SK-N-SH (cell line): ENCODE measurements at regions not wholly inside any gene's neighbourhood (a gene's known extent, or its start where the extent isn't known, plus 50 kb on each side); places are given as distances from the start of the nearest gene placed in this dataset.

Experiments
- CTCF ChIA-PET: fragments of 300-600, 350-600 bp; formaldehyde crosslinking; extraction: SDS; loops from one replicate; lab custom pipeline; 2021; lab: Yijun Ruan, JAX
- POLR2A ChIA-PET: fragments of 350-600 bp; sonication (Branson Sonifier 250); formaldehyde crosslinking; extraction: SDS; loops from one replicate; lab custom pipeline; 2020; ENCODE audit warnings: antibody characterized with exemption, inconsistent platforms; lab: Yijun Ruan, JAX
- DNase-seq: peaks from one replicate; pipeline ENCODE4 v3.0.0; 2012
- H2AFZ ChIP-seq: fragments of 200-600 bp; sonication (generic); 2 replicates; pipeline ENCODE4 v1.8.1; 2016; ENCODE audit warnings: antibody characterized with exemption, mild to moderate bottlenecking, low read depth
- H3F3A ChIP-seq: fragments of 200-600 bp; sonication (generic); replicated peaks from 2 replicates; pipeline ENCODE3; 2016; ENCODE audit warnings: antibody characterized with exemption, mild to moderate bottlenecking; ENCODE audit not compliant: insufficient read depth
- H3K27ac ChIP-seq, 2 experiments: fragments of 200-500 bp in 1 of 2; fragments of 200-600 bp in 1 of 2; sonication (Bioruptor generic) in 1 of 2; sonication (generic), shearing (Covaris generic) in 1 of 2; 2 replicates each; pipeline versions ENCODE4 v1.5.1 to v1.6.1; 2014 to 2016; ENCODE audit warnings: low read depth in 2 of 2, inconsistent platforms in 1 of 2, low read length in 1 of 2, mild to moderate bottlenecking in 1 of 2, mixed read lengths in 1 of 2
- H3K27me3 ChIP-seq: fragments of 200-600 bp; sonication (generic), shearing (Covaris generic); 2 replicates; pipeline ENCODE4 v1.6.1; 2016; ENCODE audit warnings: mixed run types; ENCODE audit not compliant: insufficient read depth
- H3K36me3 ChIP-seq, 2 experiments: fragments of 200-500 bp in 1 of 2; fragments of 200-600 bp in 1 of 2; sonication (Bioruptor generic) in 1 of 2; sonication (generic) in 1 of 2; replicated peaks in 1 of 2; 2 replicates each; pipeline versions ENCODE3 to v1.5.1; 2014 to 2016; ENCODE audit warnings: low read length in 1 of 2, mild to moderate bottlenecking in 1 of 2; ENCODE audit not compliant: insufficient read depth in 2 of 2, control insufficient read depth in 1 of 2
- H3K4me1 ChIP-seq, 2 experiments: fragments of 200-500 bp in 1 of 2; fragments of 200-600 bp in 1 of 2; sonication (Bioruptor generic) in 1 of 2; sonication (generic), shearing (Covaris generic) in 1 of 2; 2 replicates each; pipeline versions ENCODE4 v1.5.1 to v1.6.1; 2014 to 2016; ENCODE audit warnings: low read depth in 1 of 2, low read length in 1 of 2, mixed run types in 1 of 2; ENCODE audit not compliant: insufficient read depth in 2 of 2, control insufficient read depth in 1 of 2
- H3K4me2 ChIP-seq: fragments of 200-600 bp; sonication (generic), shearing (Covaris generic); 2 replicates; pipeline ENCODE4 v1.6.1; 2017; ENCODE audit warnings: mixed run types
- H3K4me3 ChIP-seq, 2 experiments: fragments of 200-500 bp in 1 of 2; fragments of 200-600 bp in 1 of 2; sonication (Bioruptor generic) in 1 of 2; sonication (generic), shearing (Covaris generic) in 1 of 2; 2 replicates each; pipeline versions ENCODE4 v1.5.1 to v1.8.1; 2014 to 2016; ENCODE audit warnings: low read depth in 2 of 2, inconsistent platforms in 1 of 2, low read length in 1 of 2, mild to moderate bottlenecking in 1 of 2, mixed read lengths in 1 of 2, moderate library complexity in 1 of 2
- H3K79me2 ChIP-seq: fragments of 200-600 bp; sonication (generic); 2 replicates; pipeline ENCODE4 v1.8.1; 2017; ENCODE audit warnings: mild to moderate bottlenecking; ENCODE audit not compliant: insufficient read depth
- H3K9ac ChIP-seq: fragments of 200-600 bp; sonication (generic); 2 replicates; pipeline ENCODE4 v1.6.1; 2017; ENCODE audit warnings: mixed run types
- H3K9me2 ChIP-seq: fragments of 200-600 bp; sonication (generic); 2 replicates; pipeline ENCODE4 v1.6.1; 2017; ENCODE audit warnings: mixed run types
- H3K9me3 ChIP-seq: fragments of 200-600 bp; sonication (generic); 2 replicates; pipeline ENCODE4 v1.6.1; 2017; ENCODE audit warnings: mixed run types, mild to moderate bottlenecking, moderate library complexity
- H4K20me1 ChIP-seq: fragments of 200-600 bp; sonication (generic); 2 replicates; pipeline ENCODE4 v1.6.1; 2017; ENCODE audit warnings: mild to moderate bottlenecking, mixed run types; ENCODE audit not compliant: insufficient read depth
- ELF1 ChIP-seq: IDR thresholded peaks from 2 replicates; pipeline ENCODE4 v1.4.0; 2012
- EP300 ChIP-seq, 2 experiments: IDR thresholded peaks; 2 replicates each; pipeline versions ENCODE4 v1.4.0 to v1.6.1; 2012; ENCODE audit warnings: borderline replicate concordance in 1 of 2, low read depth in 1 of 2, low read length in 1 of 2
- EZH2phosphoT487 ChIP-seq: fragments of 200-600 bp; sonication (generic); IDR thresholded peaks from 2 replicates; pipeline ENCODE4 v1.6.1; 2017; ENCODE audit warnings: low read depth, mixed run types, mild to moderate bottlenecking, antibody characterized with exemption, moderate library complexity, borderline replicate concordance
- FOSL2 ChIP-seq: IDR thresholded peaks from 2 replicates; pipeline ENCODE4 v1.4.0; 2012; ENCODE audit warnings: low read depth, mild to moderate bottlenecking, moderate library complexity, borderline replicate concordance
- GABPA ChIP-seq: IDR thresholded peaks from 2 replicates; pipeline ENCODE4 v1.4.0; 2012; ENCODE audit warnings: low read depth, mild to moderate bottlenecking
- JUND ChIP-seq: IDR thresholded peaks from 2 replicates; pipeline ENCODE4 v1.4.0; 2012
- NFIC ChIP-seq: IDR thresholded peaks from 2 replicates; pipeline ENCODE4 v1.4.0; 2012; ENCODE audit warnings: borderline replicate concordance
- NRF1 ChIP-seq: IDR thresholded peaks from 2 replicates; pipeline ENCODE4 v1.6.1; 2012; ENCODE audit warnings: low read depth, mild to moderate bottlenecking, low read length
- RAD21 ChIP-seq: IDR thresholded peaks from 2 replicates; pipeline ENCODE4 v1.6.1; 2012; ENCODE audit warnings: mild to moderate bottlenecking, low read length
- RCOR1 ChIP-seq: fragments of 150-350 bp; IDR thresholded peaks from 2 replicates; pipeline ENCODE4 v1.6.1; 2017; ENCODE audit warnings: antibody characterized with exemption, low read length
- RXRA ChIP-seq: IDR thresholded peaks from 2 replicates; pipeline ENCODE4 v1.4.0; 2012; ENCODE audit warnings: low read depth, mild to moderate bottlenecking, borderline replicate concordance
- SIN3A ChIP-seq: IDR thresholded peaks from 2 replicates; pipeline ENCODE4 v1.6.1; 2012; ENCODE audit warnings: low read depth, mild to moderate bottlenecking, low read length, moderate library complexity, borderline replicate concordance
- TAF1 ChIP-seq: IDR thresholded peaks from 2 replicates; pipeline ENCODE4 v1.6.1; 2012; ENCODE audit warnings: low read depth, mild to moderate bottlenecking, low read length, moderate library complexity, borderline replicate concordance
- WGBS: methylation state at CpG from one replicate; pipeline ENCODE4 v1.1.6; 2017; ENCODE audit warnings: low lambda C conversion rate; 5-methylcytosine and 5-hydroxymethylcytosine counted together
- TF ChIP-seq, protein P1 (sequence below): IDR thresholded peaks from 2 replicates; pipeline ENCODE4 v1.4.0; 2012; ENCODE audit warnings: low read depth, borderline replicate concordance
- TF ChIP-seq, protein P2 (sequence below): IDR thresholded peaks from 2 replicates; pipeline ENCODE4 v1.6.1; 2012; ENCODE audit warnings: mild to moderate bottlenecking, low read depth, low read length, moderate library complexity
- TF ChIP-seq, protein P3 (sequence below): IDR thresholded peaks from 2 replicates; pipeline ENCODE4 v1.4.0; 2012; ENCODE audit warnings: low read depth, borderline replicate concordance

DNA sequence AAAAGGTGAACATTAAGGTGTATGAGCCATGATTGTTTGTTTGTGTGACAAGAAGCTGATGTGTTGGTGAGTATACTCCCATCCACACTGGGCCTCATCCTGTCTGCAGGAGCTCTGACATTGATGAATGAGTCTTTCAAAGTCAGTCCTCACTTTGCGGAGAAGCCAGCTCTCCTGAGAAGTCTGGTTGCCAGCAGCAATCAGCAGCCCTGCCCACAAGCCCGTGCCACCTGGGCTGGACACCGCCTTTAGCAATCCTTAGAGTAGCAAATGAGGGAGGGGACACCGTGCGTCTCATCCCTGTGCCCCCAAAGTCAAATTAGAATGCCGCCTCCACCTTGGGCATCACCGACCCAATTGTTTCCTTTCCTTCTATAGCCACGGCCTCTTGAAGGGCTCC is 174.8 kb upstream of the NECTIN1 start:
- 79% methylated on average over 3 of the region's 8 CpGs for WGBS
- H3K9ac ChIP-seq, result no peak overlapping the region
- no peaks in the 10 kb centered on the region for H3K79me2 ChIP-seq
- no peak overlapping the region for H3K4me3 ChIP-seq
- CTCF ChIA-PET, result interaction anchor here (0.6 to 1.4 kb wide), 6 partner anchors 13 to 174 kb away, joined by 3 to 5 read pairs (median 4); no protein-coding TSS in a partner anchor
- H3F3A ChIP-seq, result no peaks in the 10 kb centered on the region
- H3K9me2 ChIP-seq, result no peaks in the 10 kb centered on the region
- POLR2A ChIA-PET, result interaction anchor here (1.3 to 1.8 kb wide), 2 partner anchors 11 to 124 kb away, joined by 7 to 9 read pairs; no protein-coding TSS in a partner anchor
- H3K4me1 ChIP-seq, result peaks cover 0 to 62% of the 10 kb centered on the region in 2 experiments; a peak in 2 of 4 replicates
- TF ChIP-seq, protein P1, sequence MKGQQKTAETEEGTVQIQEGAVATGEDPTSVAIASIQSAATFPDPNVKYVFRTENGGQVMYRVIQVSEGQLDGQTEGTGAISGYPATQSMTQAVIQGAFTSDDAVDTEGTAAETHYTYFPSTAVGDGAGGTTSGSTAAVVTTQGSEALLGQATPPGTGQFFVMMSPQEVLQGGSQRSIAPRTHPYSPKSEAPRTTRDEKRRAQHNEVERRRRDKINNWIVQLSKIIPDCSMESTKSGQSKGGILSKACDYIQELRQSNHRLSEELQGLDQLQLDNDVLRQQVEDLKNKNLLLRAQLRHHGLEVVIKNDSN, result no peak
- TF ChIP-seq, protein P2, sequence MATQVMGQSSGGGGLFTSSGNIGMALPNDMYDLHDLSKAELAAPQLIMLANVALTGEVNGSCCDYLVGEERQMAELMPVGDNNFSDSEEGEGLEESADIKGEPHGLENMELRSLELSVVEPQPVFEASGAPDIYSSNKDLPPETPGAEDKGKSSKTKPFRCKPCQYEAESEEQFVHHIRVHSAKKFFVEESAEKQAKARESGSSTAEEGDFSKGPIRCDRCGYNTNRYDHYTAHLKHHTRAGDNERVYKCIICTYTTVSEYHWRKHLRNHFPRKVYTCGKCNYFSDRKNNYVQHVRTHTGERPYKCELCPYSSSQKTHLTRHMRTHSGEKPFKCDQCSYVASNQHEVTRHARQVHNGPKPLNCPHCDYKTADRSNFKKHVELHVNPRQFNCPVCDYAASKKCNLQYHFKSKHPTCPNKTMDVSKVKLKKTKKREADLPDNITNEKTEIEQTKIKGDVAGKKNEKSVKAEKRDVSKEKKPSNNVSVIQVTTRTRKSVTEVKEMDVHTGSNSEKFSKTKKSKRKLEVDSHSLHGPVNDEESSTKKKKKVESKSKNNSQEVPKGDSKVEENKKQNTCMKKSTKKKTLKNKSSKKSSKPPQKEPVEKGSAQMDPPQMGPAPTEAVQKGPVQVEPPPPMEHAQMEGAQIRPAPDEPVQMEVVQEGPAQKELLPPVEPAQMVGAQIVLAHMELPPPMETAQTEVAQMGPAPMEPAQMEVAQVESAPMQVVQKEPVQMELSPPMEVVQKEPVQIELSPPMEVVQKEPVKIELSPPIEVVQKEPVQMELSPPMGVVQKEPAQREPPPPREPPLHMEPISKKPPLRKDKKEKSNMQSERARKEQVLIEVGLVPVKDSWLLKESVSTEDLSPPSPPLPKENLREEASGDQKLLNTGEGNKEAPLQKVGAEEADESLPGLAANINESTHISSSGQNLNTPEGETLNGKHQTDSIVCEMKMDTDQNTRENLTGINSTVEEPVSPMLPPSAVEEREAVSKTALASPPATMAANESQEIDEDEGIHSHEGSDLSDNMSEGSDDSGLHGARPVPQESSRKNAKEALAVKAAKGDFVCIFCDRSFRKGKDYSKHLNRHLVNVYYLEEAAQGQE, result no peak
- TF ChIP-seq NRF1 (no peak), GABPA (no peak), TAF1 (no peak), FOSL2 (no peak), RCOR1 (no peak), JUND (no peak), EP300 (IDR thresholded peaks at IDR 0.05; ENCODE audit: borderline replicate concordance in 1 of 2, low read depth in 1 of 2, low read length in 1 of 2) (no peak), NFIC (no peak), RXRA (no peak), ELF1 (no peak)
- DNase-seq, result no peak
- H3K4me2 ChIP-seq, result no peak overlapping the region
- H3K9me3 ChIP-seq, result no peaks in the 10 kb centered on the region
- H3K27ac ChIP-seq, result no peak overlapping the region; a peak in 1 of 4 replicates
- no peak overlapping the region for H2AFZ ChIP-seq
- no peaks in the 10 kb centered on the region for H3K36me3 ChIP-seq
- no peaks in the 10 kb centered on the region for H4K20me1 ChIP-seq
- H3K27me3 ChIP-seq, result peaks cover 16% of the 10 kb centered on the region; the same call in 1 of the 2 replicates

DNA sequence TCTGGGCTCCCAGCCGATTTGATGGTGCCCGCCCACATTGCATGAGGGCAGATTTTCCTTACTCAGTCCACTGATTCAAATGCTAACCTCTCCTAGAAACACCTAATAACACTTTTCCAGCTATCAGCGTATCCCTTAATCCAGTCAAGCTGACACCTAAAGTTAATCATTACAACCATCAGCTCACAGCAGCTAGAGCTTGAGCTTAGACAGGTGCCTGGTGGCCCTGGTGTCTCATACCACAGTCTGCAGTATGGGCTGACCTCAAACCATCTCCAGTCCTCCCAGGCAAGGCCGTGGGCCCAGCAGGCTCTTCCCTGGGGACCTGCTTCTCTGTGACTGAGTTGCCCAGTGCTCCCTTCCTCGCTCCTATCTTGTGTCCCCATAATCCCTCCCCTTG is 174.4 kb upstream of the NECTIN1 start:
- H3K9me2 ChIP-seq, result no peaks in the 10 kb centered on the region
- no peak overlapping the region for H3K4me2 ChIP-seq
- no peaks in the 10 kb centered on the region for H4K20me1 ChIP-seq
- no peaks in the 10 kb centered on the region for H3F3A ChIP-seq
- H3K79me2 ChIP-seq, result no peaks in the 10 kb centered on the region
- peaks cover 16% of the 10 kb centered on the region; the same call in 1 of the 2 replicates for H3K27me3 ChIP-seq
- POLR2A ChIA-PET, result interaction anchor here (1.3 to 1.8 kb wide), 2 partner anchors 11 to 124 kb away, joined by 7 to 9 read pairs; no protein-coding TSS in a partner anchor
- H3K4me1 ChIP-seq, result peaks cover 0 to 58% of the 10 kb centered on the region in 2 experiments; a peak in 2 of 4 replicates
- TF ChIP-seq SIN3A (no peak), RAD21 (no peak), TAF1 (no peak), GABPA (no peak), EZH2phosphoT487 (no peak)
- TF ChIP-seq, protein P3, sequence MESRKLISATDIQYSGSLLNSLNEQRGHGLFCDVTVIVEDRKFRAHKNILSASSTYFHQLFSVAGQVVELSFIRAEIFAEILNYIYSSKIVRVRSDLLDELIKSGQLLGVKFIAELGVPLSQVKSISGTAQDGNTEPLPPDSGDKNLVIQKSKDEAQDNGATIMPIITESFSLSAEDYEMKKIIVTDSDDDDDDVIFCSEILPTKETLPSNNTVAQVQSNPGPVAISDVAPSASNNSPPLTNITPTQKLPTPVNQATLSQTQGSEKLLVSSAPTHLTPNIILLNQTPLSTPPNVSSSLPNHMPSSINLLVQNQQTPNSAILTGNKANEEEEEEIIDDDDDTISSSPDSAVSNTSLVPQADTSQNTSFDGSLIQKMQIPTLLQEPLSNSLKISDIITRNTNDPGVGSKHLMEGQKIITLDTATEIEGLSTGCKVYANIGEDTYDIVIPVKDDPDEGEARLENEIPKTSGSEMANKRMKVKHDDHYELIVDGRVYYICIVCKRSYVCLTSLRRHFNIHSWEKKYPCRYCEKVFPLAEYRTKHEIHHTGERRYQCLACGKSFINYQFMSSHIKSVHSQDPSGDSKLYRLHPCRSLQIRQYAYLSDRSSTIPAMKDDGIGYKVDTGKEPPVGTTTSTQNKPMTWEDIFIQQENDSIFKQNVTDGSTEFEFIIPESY, result no peak
- H3K9ac ChIP-seq, result no peak overlapping the region
- no peak overlapping the region for H3K4me3 ChIP-seq
- no peak for DNase-seq
- CTCF ChIA-PET, result interaction anchor here (0.6 to 1.4 kb wide), 5 partner anchors 53 to 174 kb away, joined by 3 to 5 read pairs (median 3); no protein-coding TSS in a partner anchor
- WGBS, result 37% methylated on average over 5 of the region's 5 CpGs
- no peaks in the 10 kb centered on the region for H3K9me3 ChIP-seq
- H3K36me3 ChIP-seq, result no peaks in the 10 kb centered on the region
- H2AFZ ChIP-seq, result no peak overlapping the region
- peak overlapping the region in 1 of 2 experiments; percentile 31; a peak in 1 of 4 replicates for H3K27ac ChIP-seq
